ENCODE measurements at regions not wholly inside any gene's neighbourhood (a gene's known extent, or its start where the extent isn't known, plus 50 kb on each side); places are given as distances from the start of the nearest gene placed in this dataset.

GRCh38 chr7:110604885-110605284 lies 486.0 kb upstream of the LRRN3 start:
- DNase-seq (no peak), ATAC-seq (no peak)
- no peaks in the 10 kb centered on the region for H3K27me3 ChIP-seq
- TF ChIP-seq CTCF (IDR thresholded peaks at IDR 0.05) = no peak
- no peak overlapping the region for H3K4me3 ChIP-seq
- no peaks in the 10 kb centered on the region for H3K36me3 ChIP-seq
- intact Hi-C loops (cut with DNase I) = no loop called here
- H3K4me1 ChIP-seq = no peaks in the 10 kb centered on the region
- no peaks in the 10 kb centered on the region for H3K9me3 ChIP-seq
- H3K27ac ChIP-seq = no peak overlapping the region

GRCh38 chr7:110607050-110607857 lies 483.7 kb upstream of the LRRN3 start:
- no peaks in the 10 kb centered on the region for H3K27me3 ChIP-seq
- no peaks in the 10 kb centered on the region for H3K4me1 ChIP-seq
- no peak overlapping the region for H3K27ac ChIP-seq
- TF ChIP-seq CTCF (IDR thresholded peaks at IDR 0.05) = no peak
- no peaks in the 10 kb centered on the region for H3K9me3 ChIP-seq
- no peak for DNase-seq
- H3K4me3 ChIP-seq = no peak overlapping the region
- H3K36me3 ChIP-seq = no peaks in the 10 kb centered on the region
- ATAC-seq = no peak
- intact Hi-C loops (cut with DNase I) = no loop called here

- no peak overlapping the region for H3K4me3 ChIP-seq
- H3K27ac ChIP-seq = no peak overlapping the region
- ATAC-seq = no peak
- H3K9me3 ChIP-seq = no peaks in the 10 kb centered on the region
- no peaks in the 10 kb centered on the region for H3K4me1 ChIP-seq
- no peak for DNase-seq
- TF ChIP-seq CTCF (IDR thresholded peaks at IDR 0.05) = no peak
- no peaks in the 10 kb centered on the region for H3K36me3 ChIP-seq
- H3K27me3 ChIP-seq = no peaks in the 10 kb centered on the region
- intact Hi-C loops (cut with DNase I) = no loop called here
Measured at GRCh38 chr7:110609336-110609735, 481.6 kb upstream of the LRRN3 start.

GRCh38 chr7:110612680-110613079 lies 478.2 kb upstream of the LRRN3 start:
- Histone ChIP-seq H3K27ac (no peak overlapping the region), H3K36me3 (no peaks in the 10 kb centered on the region), H3K4me3 (no peak overlapping the region), H3K27me3 (no peaks in the 10 kb centered on the region), H3K9me3 (no peaks in the 10 kb centered on the region), H3K4me1 (no peaks in the 10 kb centered on the region)
- no peak for TF ChIP-seq CTCF (IDR thresholded peaks at IDR 0.05)
- DNase-seq = no peak
- intact Hi-C loops (cut with DNase I) = no loop called here
- ATAC-seq = no peak
